Pancreas (tissue), 10 donors: ENCODE measurements at regions not wholly inside any gene's neighbourhood (a gene's known extent, or its start where the extent isn't known, plus 50 kb on each side); places are given as distances from the start of the nearest gene placed in this dataset.
A peak's percentile ranks its signal among the peaks of the same experiment; 100 is the strongest.

Source experiments
- ATAC-seq, 4 donors: fragments of 200-7000 bp; cut with Tn5 transposase; one replicate each; pipeline versions ENCODE4 v1.8.0 to v1.9.1; 2020; ENCODE audit warnings: mild to moderate bottlenecking in 4 of 4, moderate library complexity in 4 of 4
- DNase-seq, 6 donors: peaks; one replicate each; pipeline ENCODE4 v3.0.0-alpha.2; 2020
- FAIRE-seq: peaks from 2 replicates; lab custom pipeline; 2012; peaks lifted over from hg19 to GRCh38; lab: Jason Lieb, UNC
- H3K27ac ChIP-seq, 4 donors: fragments of 200-600 bp; sonication (generic); 1 replicate in 3 of 4; 2 replicates in 1 of 4; pipeline versions ENCODE4 v1.5.0 to v1.8.0; 2020
- H3K27me3 ChIP-seq, 4 donors: fragments of 200-600 bp; one replicate each; pipeline ENCODE4 v1.8.0; 2021
- H3K36me3 ChIP-seq, 3 donors: fragments of 200-600 bp; sonication (generic) in 1 of 3; one replicate each; pipeline versions ENCODE4 v1.5.0 to v1.8.0; 2020 to 2021
- H3K4me1 ChIP-seq, 3 donors: fragments of 200-600 bp; one replicate each; pipeline ENCODE4 v1.8.0; 2021
- H3K4me3 ChIP-seq, 4 donors: fragments of 200-600 bp; sonication (generic) in 2 of 4; one replicate each; pipeline versions ENCODE4 v1.5.0 to v1.8.0; 2020 to 2021
- H3K9me3 ChIP-seq, 4 donors: fragments of 200-600 bp; one replicate each; pipeline ENCODE4 v1.8.0; 2021
- WGBS, 2 donors: extraction: QIAGEN DNeasy Blood & Tissue Kit; methylation state at CpG; one replicate each; pipeline ENCODE4 v1.1.7; 2013; 5-methylcytosine and 5-hydroxymethylcytosine counted together
- intact Hi-C, 3 donors: fragments of 100-400 bp; cut with DNase I; formaldehyde crosslinking; loops; one replicate each; pipeline versions ENCODE4 v1.11.1 to v1.14.2; 2022
- TF ChIP-seq, protein P1 (sequence below), 4 donors: fragments of 200-600 bp; sonication (generic) in 3 of 4; IDR thresholded peaks; one replicate each; pipeline versions ENCODE4 v1.5.0 to v1.8.0; 2021; ENCODE audit warnings: antibody characterized with exemption in 4 of 4
- donor health status: healthy with polysubstance abuse.
- donor health status: DM: no; HTN: no; CAD: no; lungs with moderate emphysema.
- donor health status: DM: no; HTN: no; CAD: no.
- donor health status: control.
- donor health status: control.
- donor health status: Bipolar disorder and iron deficiency.
- donor health status: DM: yes; HTN: yes; CAD: no.
- donor health status: DM: no; HTN: no; CAD: no.
- donor health status: DM: no; HTN: no; CAD: no.
- donor health status: DM: yes; HTN: yes; CAD: no.

DNA sequence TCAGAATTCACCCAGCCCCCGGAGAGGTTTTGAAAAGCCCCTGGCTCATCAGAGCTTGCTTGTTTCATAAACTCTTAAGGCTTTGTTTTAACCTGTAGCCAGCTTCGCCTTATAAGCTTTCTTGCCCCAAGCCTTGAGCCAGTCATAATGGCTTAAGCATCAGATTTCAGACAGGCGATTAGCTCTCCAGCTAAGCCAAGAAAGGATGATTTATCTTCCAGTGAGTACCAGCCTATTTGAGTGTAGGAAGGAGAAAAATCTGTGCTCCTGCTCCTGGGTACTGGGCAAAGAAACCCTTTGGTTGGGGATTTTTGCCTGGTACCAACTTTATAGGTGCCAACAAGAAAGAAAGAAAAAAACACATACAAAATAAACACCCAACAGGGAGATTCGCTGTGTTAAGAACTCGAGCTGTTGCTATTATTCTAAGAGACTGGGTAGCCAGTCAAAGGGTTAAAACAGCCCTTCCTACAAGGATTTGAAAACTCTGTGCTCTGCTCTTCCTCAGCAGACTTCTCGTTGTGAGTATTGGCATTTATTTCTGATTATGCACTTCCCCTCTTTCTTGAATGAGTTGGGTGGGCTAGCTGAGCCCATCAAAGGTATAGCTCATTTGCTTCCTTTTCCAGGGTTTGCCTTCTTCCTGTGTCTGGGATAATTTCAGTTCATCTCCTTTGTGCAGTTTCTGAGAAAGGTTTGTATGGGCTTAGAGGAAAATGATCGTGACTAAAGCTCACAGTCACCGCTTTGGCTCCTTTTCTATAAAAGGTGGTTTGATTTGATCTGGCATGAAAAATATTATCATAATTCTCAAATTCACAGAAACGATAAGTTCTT is 157.2 kb upstream of the DMRT1 start:
- ATAC-seq (peak in 1 of 4 donors; percentile 5), FAIRE-seq (no peak), DNase-seq (no peak)
- H3K27me3 ChIP-seq = no peaks in the 10 kb centered on the region
- peaks cover 11 to 37% (median 16%) of the 10 kb centered on the region in 3 donors for H3K4me1 ChIP-seq
- H3K27ac ChIP-seq = peak overlapping the region in 2 of 4 donors; percentile 53 to 88
- 39 to 43% methylated on average over 9 of the region's 9 CpGs for WGBS, 2 donors
- H3K9me3 ChIP-seq = no peaks in the 10 kb centered on the region
- H3K4me3 ChIP-seq = no peak overlapping the region
- TF ChIP-seq, protein P1, sequence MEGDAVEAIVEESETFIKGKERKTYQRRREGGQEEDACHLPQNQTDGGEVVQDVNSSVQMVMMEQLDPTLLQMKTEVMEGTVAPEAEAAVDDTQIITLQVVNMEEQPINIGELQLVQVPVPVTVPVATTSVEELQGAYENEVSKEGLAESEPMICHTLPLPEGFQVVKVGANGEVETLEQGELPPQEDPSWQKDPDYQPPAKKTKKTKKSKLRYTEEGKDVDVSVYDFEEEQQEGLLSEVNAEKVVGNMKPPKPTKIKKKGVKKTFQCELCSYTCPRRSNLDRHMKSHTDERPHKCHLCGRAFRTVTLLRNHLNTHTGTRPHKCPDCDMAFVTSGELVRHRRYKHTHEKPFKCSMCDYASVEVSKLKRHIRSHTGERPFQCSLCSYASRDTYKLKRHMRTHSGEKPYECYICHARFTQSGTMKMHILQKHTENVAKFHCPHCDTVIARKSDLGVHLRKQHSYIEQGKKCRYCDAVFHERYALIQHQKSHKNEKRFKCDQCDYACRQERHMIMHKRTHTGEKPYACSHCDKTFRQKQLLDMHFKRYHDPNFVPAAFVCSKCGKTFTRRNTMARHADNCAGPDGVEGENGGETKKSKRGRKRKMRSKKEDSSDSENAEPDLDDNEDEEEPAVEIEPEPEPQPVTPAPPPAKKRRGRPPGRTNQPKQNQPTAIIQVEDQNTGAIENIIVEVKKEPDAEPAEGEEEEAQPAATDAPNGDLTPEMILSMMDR (IDR thresholded peaks at IDR 0.05) = no peak
- intact Hi-C loops = no loop called here
- H3K36me3 ChIP-seq = no peaks in the 10 kb centered on the region

DNA sequence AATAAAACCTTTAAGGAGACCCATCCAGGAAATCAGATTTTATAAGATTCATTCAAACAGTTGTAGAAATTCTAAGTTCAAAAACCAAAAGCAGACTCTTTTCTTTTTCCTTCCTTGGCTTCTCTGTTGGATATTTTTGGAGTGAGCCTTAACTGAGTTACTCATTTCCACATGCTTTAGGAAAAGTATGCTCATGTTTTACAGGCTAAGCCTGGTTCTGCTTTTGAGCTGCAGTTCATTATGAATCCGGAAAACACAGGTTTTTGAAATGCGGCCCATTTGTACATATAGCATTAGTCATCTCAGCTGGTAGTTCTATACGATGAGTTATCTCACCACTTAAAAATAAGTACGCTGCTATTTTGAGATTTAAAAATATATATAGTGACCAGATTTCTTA is 156.6 kb upstream of the DMRT1 start:
- DNase-seq (no peak), FAIRE-seq (peak; percentile 9), ATAC-seq (peak in 1 of 4 donors; percentile 14)
- H3K4me1 ChIP-seq = peaks cover 11 to 37% (median 16%) of the 10 kb centered on the region in 3 donors
- no peak overlapping the region for H3K4me3 ChIP-seq
- H3K9me3 ChIP-seq = no peaks in the 10 kb centered on the region
- peak overlapping the region in 2 of 4 donors; percentile 53 to 88 for H3K27ac ChIP-seq
- TF ChIP-seq, protein P1 (IDR thresholded peaks at IDR 0.05) = no peak
- no peaks in the 10 kb centered on the region for H3K36me3 ChIP-seq
- H3K27me3 ChIP-seq = no peaks in the 10 kb centered on the region
- 37 to 39% methylated on average over 4 of the region's 4 CpGs for WGBS, 2 donors
- intact Hi-C loops = no loop called here

DNA sequence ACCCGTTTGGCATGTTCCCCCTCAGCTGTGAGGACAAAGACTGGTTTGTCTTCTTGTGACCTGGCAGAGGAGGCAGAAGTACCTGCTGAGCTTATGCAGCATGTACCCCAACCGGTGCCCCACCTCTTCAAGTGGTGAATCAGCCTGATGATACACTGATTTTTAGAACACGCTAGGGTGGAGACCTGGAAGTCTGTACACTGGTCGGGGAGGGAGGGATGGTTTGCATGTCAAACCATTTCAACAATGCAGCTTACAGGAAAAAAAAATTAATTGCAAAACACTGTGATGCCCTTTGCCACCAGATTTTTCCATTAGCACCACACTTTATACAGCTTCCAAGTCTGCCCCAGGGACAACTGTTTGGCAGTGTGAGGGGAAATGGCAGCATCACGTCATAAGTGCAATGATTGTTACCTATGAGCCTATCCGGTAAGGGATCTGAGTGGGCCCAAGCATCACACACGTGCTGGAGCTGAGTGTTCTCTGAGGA is 155.1 kb upstream of the DMRT1 start:
- Histone ChIP-seq H3K9me3 (no peaks in the 10 kb centered on the region), H3K4me1 (peaks cover 11 to 37% (median 16%) of the 10 kb centered on the region in 3 donors), H3K4me3 (no peak overlapping the region), H3K36me3 (no peaks in the 10 kb centered on the region), H3K27me3 (no peaks in the 10 kb centered on the region), H3K27ac (no peak overlapping the region)
- ATAC-seq (peak in 1 of 4 donors; percentile 10), FAIRE-seq (no peak), DNase-seq (no peak)
- 75 to 76% methylated on average over 7 of the region's 7 CpGs for WGBS, 2 donors
- intact Hi-C loops = no loop called here
- TF ChIP-seq, protein P1 (IDR thresholded peaks at IDR 0.05) = no peak

DNA sequence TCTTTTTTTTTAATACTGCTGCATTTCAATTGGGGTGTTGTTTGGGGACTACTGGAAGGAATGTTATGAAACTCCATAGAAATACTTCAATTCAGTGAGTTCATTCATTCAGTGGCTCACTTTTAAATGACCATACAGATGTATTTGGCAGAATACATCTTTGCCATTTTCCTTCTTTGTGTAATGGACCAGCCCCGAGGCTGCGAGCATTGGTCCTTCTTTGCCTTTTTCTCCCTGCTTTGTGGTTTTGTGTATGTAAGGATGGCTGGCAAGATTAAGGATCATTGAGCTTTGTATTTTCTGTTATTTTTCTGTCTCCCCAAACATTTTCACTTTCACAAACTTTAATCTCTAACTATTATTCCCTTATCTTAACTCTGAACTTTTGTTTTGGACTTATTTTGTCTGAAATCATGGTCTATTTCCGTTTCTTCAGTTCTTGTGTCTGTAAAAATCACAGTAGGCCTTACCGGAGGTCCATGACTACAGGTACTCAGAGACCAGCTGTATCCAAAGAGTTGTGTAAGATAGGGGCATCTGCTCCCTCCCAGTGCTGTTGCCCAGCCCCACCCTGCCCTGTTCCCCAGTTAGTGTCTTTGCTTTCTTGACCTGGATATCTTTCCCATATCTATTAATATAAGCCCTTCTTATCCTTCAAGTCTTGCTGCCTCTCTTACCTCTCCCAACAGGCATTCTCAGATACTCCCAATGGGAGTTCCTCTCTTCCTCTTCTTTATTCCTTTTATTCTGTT is 154.3 kb upstream of the DMRT1 start:
- Histone ChIP-seq H3K9me3 (no peaks in the 10 kb centered on the region), H3K36me3 (no peaks in the 10 kb centered on the region), H3K27ac (no peak overlapping the region), H3K4me3 (no peak overlapping the region), H3K27me3 (no peaks in the 10 kb centered on the region), H3K4me1 (peaks cover 11 to 37% (median 16%) of the 10 kb centered on the region in 3 donors)
- TF ChIP-seq, protein P1 (IDR thresholded peaks at IDR 0.05) = no peak
- ATAC-seq (no peak), FAIRE-seq (no peak), DNase-seq (no peak)
- intact Hi-C loops = no loop called here
- 95 to 97% methylated on average over 4 of the region's 4 CpGs for WGBS, 2 donors
